ENCODE measurements at regions not wholly inside any gene's neighbourhood (a gene's known extent, or its start where the extent isn't known, plus 50 kb on each side); places are given as distances from the start of the nearest gene placed in this dataset.
"Not testable (repeated sequence)": the region's sequence is repeated elsewhere in the genome, so short reads cannot be mapped to it uniquely, and the experiment has no call there.

DNA sequence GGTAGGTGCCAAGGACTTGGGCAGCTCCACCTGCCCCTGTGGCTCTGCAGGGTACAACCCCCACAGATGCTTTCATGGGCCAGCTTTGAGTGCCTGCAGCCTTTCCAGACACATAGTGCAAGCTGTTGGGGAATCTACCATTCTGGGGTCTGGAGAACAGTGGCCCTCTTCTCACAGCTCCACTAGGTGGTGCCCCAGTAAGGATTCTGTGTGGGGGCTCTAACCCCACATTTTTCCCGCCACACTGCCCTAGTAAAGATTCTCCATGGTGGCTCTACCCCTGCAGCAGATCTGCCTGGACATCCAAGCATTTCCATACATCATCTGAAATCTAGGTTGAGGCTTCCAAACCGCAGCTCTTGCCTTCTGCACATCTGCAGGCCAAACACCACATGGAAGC, 149.7 kb upstream of the FNDC3A start:
- Histone ChIP-seq H3K27ac (no peak overlapping the region), H3K9me3 (no peaks in the 10 kb centered on the region), H3K9ac (ENCODE audit: low read depth in 2 of 2, low read length in 2 of 2) (no peak overlapping the region), H3K4me1 (no peaks in the 10 kb centered on the region), H3K27me3 (no peaks in the 10 kb centered on the region), H3K4me3 (no peak overlapping the region), H3K36me3 (no peaks in the 10 kb centered on the region)
- DNase-seq: no peak
- TF ChIP-seq, protein P1, sequence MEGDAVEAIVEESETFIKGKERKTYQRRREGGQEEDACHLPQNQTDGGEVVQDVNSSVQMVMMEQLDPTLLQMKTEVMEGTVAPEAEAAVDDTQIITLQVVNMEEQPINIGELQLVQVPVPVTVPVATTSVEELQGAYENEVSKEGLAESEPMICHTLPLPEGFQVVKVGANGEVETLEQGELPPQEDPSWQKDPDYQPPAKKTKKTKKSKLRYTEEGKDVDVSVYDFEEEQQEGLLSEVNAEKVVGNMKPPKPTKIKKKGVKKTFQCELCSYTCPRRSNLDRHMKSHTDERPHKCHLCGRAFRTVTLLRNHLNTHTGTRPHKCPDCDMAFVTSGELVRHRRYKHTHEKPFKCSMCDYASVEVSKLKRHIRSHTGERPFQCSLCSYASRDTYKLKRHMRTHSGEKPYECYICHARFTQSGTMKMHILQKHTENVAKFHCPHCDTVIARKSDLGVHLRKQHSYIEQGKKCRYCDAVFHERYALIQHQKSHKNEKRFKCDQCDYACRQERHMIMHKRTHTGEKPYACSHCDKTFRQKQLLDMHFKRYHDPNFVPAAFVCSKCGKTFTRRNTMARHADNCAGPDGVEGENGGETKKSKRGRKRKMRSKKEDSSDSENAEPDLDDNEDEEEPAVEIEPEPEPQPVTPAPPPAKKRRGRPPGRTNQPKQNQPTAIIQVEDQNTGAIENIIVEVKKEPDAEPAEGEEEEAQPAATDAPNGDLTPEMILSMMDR (IDR thresholded peaks at IDR 0.05): no peak
- intact Hi-C loops (cut with DNase I): no loop called here

DNA sequence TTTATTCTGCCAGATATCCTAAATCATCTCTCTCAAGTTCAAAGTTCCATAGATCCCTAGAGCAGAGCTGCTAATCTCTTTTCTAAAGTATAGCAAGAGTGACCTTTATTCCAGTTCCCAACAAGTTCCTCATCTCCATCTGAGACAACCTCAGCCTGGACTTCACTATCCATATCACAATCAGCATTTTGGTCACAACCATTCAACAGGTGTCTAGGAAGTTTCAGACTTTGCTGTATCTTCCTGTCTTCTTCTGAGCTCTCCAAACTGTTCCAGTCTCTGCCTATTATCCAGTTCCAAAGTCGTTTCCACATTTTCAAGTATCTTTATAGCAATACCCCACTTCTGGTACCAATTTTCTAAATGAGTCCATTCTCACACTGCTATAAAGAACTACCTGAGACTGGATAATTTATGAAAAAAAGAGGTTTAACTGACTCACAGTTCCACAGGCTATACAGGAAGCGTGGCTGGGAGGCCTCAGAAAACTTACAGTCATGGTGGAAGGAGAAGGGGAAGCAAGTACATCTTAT, 148.7 kb upstream of the FNDC3A start:
- H3K9me3 ChIP-seq; H3K4me1 ChIP-seq; H3K9ac ChIP-seq (ENCODE audit: low read depth in 2 of 2, low read length in 2 of 2); intact Hi-C loops (cut with DNase I); H3K36me3 ChIP-seq; H3K27me3 ChIP-seq; H3K4me3 ChIP-seq; DNase-seq; H3K27ac ChIP-seq: not testable (repeated sequence)

DNA sequence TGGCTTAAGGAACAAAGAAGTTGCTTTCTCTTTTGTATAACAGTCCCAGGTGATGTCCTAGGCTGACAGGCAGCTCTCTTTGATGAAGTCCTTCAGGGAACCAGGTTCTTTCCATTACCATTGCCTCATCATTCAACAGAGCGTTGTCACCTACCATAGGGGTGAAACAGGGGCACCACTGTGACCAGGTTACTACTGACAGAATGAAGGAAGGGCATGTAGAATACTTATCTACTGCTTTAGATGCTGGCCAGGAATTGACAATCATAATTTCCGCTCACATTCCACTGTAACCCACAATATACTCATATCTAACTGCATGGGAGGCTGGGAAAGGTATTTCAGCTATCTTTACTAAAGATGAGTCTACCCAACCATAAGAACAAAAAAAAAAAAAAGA, 148.0 kb upstream of the FNDC3A start:
- Histone ChIP-seq H3K9me3 (no peaks in the 10 kb centered on the region), H3K36me3 (no peaks in the 10 kb centered on the region), H3K27me3 (no peaks in the 10 kb centered on the region), H3K9ac (ENCODE audit: low read depth in 2 of 2, low read length in 2 of 2) (no peak overlapping the region), H3K4me1 (no peaks in the 10 kb centered on the region), H3K27ac (no peak overlapping the region), H3K4me3 (no peak overlapping the region)
- DNase-seq: no peak
- TF ChIP-seq, protein P1 (IDR thresholded peaks at IDR 0.05): no peak
- intact Hi-C loops (cut with DNase I): no loop called here

DNA sequence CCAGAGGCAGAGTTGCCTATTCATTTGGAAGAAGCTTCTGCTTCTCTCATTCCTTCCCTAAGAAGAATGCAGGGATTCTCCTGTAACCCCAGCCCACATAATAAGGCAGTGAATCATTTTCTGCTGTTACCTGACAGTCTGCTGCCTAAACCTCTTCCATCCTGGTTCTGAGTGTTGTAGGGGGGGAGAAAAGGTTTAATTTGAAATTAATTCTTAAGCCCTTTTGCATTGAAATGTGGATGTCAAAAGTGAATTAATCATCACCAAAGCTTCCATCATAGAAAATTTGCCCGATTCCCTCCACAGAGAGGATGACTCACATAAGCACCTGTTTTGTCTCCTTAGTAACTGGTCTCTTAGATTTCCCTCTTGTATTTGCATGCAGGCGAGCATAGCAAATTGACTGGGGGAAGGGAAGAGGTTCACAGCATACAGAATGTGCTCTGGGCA, 146.7 kb upstream of the FNDC3A start:
- Histone ChIP-seq H3K9ac (ENCODE audit: low read depth in 2 of 2, low read length in 2 of 2) (no peak overlapping the region), H3K4me3 (no peak overlapping the region), H3K4me1 (no peaks in the 10 kb centered on the region), H3K27ac (no peak overlapping the region), H3K27me3 (no peaks in the 10 kb centered on the region), H3K36me3 (no peaks in the 10 kb centered on the region), H3K9me3 (no peaks in the 10 kb centered on the region)
- no peak for DNase-seq
- TF ChIP-seq, protein P1 (IDR thresholded peaks at IDR 0.05): no peak
- intact Hi-C loops (cut with DNase I): no loop called here

DNA sequence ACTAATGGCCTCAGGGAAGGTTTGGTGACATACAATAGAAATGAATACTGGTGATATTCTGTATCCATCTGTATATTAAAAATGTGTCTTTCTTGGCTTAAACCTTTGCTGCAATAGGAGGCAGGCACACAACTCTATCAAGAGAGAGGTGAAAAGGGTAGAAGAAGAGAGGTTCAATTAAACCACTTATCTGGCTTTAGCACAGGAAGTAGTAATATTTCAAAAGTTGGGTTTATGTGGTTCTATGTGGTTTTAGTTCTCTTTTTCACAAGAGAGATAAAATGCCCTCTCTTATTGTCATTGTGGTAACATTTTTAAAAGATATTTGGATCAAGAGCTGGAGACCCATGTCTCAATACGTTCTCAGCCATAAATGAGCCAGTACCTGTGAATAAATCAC, 146.2 kb upstream of the FNDC3A start:
- no peaks in the 10 kb centered on the region for H3K36me3 ChIP-seq
- H3K9me3 ChIP-seq: no peaks in the 10 kb centered on the region
- no peak for DNase-seq
- no peak overlapping the region for H3K4me3 ChIP-seq
- H3K4me1 ChIP-seq: no peaks in the 10 kb centered on the region
- TF ChIP-seq, protein P1 (IDR thresholded peaks at IDR 0.05): no peak
- H3K9ac ChIP-seq (ENCODE audit: low read depth in 2 of 2, low read length in 2 of 2): no peak overlapping the region
- H3K27ac ChIP-seq: no peak overlapping the region
- intact Hi-C loops (cut with DNase I): no loop called here
- H3K27me3 ChIP-seq: no peaks in the 10 kb centered on the region

DNA sequence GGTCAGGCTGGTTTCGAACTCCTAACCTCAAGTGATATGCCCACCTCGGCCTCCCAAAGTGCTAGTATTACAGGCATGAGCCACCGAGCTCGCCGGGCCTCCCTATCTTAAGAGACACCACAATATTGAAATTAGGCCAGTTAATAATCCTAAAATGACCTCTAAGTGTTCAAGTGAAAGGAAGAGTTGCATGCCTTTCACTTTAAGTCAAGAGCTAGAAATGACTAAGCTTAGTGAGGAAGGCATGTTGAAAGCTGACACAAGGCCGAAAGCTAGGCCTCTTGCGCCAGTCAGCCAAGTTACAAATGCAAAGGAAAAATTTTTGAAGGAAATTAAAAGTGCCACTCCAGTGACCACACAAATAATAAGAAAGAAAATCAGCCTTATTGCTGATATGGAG, 144.5 kb upstream of the FNDC3A start:
- H3K27me3 ChIP-seq: no peaks in the 10 kb centered on the region
- H3K27ac ChIP-seq: no peak overlapping the region
- H3K4me3 ChIP-seq: no peak overlapping the region
- intact Hi-C loops (cut with DNase I): no loop called here
- no peak for DNase-seq
- H3K9ac ChIP-seq (ENCODE audit: low read depth in 2 of 2, low read length in 2 of 2): no peak overlapping the region
- TF ChIP-seq, protein P1 (IDR thresholded peaks at IDR 0.05): no peak
- H3K36me3 ChIP-seq: no peaks in the 10 kb centered on the region
- H3K9me3 ChIP-seq: no peaks in the 10 kb centered on the region
- no peaks in the 10 kb centered on the region for H3K4me1 ChIP-seq
